Activated CD8-positive, alpha-beta memory T cell treated with anti-CD3 and anti-CD28 coated beads, Interleukin-2, amount 50 U/mL, for 48 hours (primary cell): ENCODE measurements at regions not wholly inside any gene's neighbourhood (a gene's known extent, or its start where the extent isn't known, plus 50 kb on each side); places are given as distances from the start of the nearest gene placed in this dataset.
A peak's percentile ranks its signal among the peaks of the same experiment; 100 is the strongest.
"Not testable (repeated sequence)": the region's sequence is repeated elsewhere in the genome, so short reads cannot be mapped to it uniquely, and the experiment has no call there.

Experiments
- DNase-seq: peaks from one replicate; pipeline ENCODE4 v3.0.0-alpha.2; 2020

DNA sequence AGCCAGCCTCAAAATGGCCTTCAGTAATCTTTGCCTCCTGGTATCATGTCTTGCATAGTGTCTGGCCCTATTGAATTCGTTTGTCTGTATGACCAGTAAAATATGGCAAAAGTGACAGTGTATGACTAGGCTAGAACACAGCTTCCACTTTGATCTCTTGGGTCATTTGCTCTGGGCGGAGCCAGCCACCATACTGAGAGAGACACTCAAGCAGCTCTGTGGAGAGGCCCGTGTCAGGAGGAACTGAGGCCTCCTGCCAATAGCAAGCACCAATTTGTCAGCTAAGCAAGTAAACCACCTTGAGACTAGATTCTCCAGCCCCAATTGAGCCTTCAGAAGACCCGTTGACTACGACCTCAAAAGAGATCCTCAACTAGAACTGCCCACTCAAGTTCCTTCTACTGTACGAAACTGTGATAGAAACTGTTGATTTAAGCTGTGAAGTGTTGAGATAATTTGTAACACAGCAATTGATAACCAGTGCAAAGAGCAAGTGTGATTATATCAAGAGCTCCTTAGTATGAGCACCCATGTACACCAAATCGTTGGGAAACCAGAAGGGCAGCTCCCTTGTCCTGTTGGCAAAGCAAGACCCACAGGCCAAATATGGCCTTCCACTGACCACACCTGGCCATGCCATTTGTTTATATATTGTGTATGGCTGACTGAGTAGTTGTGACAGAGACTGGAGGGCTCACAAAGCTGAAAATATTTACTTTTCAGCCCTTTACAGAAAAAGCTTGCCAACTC, 52.7 kb upstream of the SERBP1 start:
- no peak for DNase-seq

DNA sequence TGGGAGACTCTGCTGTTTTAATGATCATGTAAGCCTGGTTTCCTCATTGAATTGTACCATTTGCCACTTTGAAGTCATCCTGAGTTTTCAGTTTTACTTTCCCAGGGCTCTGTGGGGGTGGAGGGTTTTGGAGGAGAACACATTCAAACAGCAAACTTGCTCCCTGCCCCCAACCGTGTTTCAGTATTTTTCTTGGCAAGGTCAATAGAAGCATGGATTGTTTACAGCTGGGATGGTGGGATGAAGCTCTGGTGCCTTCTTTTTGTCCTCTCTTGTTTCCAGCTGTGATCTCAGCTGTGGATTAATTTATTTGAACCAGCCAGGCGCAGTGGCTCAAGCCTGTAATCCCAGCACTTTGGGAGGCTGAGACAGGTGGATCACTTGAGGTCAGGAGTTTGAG, 54.3 kb upstream of the SERBP1 start:
- no peak for DNase-seq

DNA sequence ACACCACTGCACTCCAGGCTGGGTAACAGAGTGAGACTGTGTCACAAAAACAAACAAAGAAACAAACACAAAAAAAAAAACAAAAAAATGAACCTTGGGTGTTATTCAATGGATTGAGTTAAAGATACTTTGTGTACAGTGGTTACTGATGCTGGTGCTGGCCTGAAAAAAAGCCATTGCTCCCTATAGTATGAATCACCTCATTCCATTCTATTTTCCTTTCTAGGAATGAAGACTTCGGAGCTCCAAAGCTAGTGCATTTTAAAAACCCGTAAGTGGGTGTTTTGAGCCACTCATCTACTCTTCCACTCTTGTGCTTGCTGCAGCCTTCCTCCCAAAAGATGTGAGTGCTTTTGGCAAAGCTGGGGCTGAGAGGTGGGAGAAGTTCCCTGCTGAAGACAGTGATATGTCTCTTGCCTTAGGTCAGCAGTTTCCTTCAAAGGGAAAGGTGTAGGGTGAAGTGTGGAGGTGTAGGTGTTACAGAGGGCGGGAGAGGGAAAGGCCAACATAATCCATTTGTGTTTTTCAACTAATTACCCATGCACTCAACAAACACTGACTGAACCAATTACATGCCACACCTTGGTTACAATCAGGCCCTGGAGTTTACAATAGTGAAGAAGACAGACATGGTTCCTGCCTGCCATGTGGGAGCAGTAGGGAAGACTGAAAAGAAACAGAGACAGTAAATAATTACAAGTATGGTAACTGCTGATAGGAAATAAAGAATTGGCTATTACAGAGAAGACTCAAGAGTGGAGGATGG, 55.0 kb upstream of the SERBP1 start:
- no peak for DNase-seq

DNA sequence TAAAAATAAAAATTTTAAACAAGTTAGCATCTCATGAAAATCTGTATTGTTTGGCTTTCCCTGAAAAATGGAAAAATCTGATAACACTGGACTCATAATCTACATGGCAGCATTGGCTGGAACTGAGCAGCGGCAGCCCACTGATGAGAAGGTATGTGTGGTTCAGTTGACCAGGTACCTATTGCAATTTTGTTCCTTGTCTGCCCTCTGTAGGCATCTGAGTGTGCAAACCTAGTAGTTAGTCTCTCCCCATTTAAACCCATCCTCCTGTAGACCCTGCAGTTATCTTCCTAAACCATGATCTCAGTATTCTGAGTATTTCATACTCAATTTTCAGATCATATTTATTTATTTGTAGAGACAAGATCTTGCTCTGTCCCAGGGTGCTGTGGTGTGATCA, 59.4 kb upstream of the SERBP1 start:
- no peak for DNase-seq

DNA sequence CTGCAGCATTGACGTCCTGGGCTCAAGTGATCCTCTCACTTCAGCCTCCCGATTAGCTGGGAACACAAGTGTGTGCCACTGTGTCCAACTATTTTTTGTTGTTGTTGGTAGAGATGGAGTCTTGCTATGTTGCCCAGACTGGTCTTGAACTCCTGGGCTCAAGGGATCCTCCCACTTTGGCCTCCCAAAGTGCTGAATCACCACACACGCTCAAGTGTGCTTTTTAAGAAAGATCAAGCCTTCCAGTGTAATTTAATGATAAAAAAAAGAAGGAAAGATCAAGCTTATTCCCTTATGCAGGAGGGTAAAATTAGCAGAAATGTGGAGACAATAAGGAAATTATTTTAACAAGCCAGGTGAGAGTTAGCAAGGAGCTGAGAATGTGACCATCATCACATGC, 61.1 kb upstream of the SERBP1 start:
- no peak for DNase-seq

DNA sequence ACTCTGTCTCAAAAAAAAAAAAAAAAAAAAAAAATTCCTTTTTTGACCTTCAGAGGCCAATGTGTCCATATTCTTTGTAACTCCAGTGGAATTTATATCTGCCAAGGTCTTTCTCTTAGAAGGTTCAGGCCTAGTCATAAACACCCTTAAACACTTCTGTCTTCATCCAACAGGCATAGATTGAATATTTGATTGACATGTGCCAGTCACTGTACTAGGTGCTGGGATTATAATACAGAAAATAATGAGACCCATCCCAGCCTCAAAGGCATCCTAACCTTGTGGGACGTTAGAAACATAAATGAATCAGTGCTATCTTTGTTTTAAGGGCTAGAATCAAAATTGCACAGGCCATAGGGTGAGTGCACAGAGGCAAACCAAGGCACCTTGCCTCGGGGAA, 62.9 kb upstream of the SERBP1 start:
- DNase-seq: no peak

DNA sequence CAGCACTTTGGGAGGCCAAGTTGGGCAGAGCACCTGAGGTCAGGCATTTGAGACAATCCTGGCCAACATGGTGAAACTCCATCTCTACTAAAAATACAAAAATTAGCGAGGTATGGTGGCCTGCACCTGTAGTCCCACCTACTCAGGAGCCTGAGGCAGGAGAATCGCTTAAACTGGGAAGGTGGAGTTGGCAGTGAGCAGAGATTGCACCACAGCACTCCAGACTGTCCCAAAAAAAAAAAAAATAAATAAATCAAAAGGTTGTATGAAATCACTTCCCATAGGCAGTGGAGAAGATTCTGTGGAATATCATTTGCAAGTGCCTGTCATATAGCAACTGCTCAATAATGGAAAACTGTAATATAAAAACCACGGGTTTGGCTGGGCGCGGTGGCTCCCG, 65.1 kb upstream of the SERBP1 start:
- DNase-seq: no peak

DNA sequence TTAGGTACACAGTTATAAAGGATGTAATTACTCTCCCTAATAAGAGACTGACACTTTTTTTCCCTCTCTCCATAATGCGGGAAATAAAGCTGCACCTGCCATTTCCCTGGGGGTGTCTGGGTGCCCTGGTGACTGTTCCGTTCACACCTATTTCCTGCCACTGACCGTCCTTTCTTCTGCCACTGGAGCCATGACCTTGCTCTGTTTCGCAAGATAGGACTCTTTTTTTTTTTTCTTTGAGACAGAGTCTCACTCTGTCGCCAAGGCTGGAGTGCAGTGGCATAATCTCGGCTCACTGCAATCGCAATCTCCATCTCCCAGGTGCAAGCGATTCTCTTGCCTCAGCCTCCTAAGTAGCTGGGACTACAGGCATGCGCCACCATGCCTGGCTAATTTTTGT, 66.1 kb upstream of the SERBP1 start:
- DNase-seq: no peak

DNA sequence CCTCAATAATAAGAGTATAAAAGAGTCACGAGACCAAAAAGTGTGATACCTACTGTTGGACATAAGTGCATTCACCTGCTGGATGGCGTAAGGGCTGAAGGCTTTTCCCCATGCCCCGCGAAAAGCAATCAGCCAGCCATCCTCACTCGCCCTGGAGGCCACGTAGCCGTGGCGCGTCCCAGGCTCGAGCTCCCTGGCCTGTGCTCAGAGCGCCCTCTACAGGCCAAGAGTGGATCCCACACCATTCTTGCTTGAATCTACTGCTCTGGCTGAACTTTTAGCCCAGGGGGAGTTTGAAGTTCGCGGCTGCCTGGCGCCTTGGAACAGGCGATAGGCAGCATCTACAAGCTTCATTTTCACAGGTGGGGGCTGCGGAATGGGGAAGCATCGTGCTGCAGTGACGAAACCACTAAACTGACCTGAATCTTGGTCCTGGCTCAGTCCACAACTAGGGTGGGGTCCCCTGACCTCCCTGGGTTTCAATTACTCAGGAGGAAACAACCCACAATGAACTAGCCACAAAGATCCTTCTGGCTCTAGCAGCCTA, 70.3 kb upstream of the SERBP1 start:
- peak; percentile 94 for DNase-seq

DNA sequence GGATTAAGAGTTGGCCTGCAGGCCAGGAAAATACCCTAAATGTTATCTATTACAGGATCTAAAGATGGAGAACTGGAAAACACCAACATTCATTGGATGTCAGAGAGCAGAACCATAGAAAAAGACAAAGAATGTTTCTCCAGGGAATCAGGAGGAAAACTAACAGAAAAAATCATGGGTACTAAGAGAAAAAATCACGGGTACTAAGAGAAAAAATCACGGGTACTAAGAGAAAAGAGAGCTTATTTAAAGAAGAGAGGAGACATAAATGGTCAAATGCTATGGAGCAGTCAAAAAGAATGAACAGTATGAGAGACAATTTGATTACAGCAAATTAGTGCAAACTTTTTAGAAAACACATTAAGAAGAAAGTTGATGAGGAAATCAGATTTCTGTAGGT, 73.8 kb upstream of the SERBP1 start:
- DNase-seq: no peak

DNA sequence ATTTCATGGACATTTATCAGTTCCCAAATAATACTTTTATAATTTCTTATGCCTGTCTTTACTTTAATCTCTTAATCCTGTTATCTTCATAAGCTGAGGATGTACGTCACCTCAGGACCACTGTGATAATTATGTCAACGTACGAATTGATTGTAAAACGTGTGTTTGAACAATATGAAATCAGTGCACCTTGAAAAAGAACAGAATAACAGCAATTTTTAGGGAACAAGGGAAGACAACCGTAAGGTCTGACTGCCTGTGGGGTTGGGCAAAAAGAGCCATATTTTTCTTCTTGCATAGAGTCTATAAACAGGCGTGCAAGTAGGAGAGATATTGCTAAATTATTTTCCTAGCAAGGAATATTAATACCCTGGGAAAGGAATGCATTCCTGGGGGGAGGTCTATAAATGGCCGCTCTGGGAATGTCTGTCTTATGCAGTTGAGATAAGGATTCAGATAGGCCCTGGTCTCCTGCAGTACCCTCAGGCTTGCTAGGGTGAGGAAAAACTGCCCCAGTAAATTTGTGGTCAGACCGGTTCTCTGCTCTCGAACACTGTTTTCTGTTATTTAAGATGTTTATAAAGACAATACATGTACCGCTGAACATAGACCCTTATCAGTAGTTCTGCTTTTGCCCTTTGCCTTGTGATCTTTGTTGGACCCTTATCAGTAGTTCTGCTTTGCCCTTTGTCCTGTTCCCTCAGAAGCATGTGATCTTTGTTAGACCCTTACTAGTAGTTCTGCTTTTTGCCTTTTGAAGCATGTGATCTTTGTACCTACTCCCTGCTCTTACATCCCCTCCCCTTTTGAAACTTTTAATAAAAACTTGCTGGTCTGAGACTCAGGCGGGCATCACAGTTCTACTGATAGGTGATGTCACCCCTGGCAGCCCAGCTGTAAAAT, 83.4 kb upstream of the SERBP1 start:
- not testable (repeated sequence) for DNase-seq

DNA sequence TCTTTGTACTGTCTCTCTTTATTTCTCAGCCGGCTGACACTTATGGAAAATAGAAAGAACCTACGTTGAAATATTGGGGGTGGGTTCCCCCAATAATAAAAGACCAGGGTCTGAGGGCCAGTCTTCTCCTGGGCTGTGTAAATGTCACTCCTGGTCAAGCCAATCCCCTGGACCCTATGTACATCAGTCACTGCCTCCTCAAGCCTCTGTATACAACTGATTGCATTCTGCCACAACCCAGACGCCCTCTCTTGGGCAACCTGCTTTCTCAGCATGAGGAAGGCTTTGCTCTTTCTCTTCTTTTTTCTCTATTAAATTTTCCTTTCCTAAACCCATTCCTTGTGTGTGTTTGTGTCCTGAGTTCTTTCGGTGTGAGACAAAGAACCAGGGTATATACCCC, 84.1 kb upstream of the SERBP1 start:
- DNase-seq: no peak

DNA sequence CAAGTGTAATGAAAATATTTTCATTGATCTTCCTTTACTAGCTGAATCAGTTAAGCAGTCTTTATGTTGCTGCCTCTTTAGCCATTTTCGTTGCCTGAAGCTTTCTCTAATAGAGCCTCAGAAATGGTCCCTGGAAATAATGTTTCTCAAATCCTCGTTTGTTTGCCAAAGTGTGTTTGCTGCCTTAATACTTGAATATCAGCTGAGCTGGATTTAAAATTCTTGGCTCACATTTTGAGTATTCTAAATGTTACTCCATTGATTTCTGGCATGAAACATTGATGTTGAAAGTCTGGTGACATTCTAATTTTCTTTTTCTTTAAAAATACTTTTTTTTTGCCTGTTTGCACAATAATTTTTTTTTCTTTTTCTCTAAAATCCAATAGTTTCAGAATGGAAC, 84.6 kb upstream of the SERBP1 start:
- no peak for DNase-seq

DNA sequence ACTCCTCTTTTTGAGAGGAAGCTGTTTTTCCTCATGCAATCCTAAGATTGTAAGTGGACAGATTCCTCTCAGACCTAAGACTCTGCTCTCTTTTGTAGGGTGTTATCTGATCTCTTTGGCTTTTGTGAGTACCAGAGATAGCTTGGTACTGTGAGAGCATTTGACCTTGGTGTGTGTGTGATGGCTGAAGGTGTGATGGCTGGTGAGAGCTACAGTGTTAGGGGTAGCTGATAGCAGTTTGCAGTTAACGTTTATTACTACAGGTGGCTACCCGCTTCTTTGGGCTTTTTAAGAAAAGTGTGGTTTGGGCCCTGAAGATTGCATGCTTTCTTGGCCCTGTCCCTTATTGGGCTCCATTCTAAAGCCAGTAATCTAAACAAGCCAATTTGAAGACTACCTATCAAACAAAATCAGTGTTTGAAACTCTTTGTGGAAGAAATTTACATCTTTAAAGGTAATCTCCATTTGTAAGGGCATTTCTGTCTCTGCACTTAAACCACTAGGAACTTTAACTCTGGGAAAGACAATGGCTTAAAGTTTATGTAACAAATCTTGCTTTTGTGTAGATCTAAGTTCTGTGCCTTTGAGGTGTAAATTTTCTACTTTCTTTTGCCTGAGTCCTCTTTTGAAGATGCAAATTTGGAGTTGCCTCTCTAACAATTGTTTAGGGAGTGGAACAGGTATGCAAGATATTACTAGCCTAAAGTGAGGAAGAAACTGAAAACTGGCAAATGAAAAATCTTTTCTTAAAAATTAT, 85.3 kb upstream of the SERBP1 start:
- no peak for DNase-seq

DNA sequence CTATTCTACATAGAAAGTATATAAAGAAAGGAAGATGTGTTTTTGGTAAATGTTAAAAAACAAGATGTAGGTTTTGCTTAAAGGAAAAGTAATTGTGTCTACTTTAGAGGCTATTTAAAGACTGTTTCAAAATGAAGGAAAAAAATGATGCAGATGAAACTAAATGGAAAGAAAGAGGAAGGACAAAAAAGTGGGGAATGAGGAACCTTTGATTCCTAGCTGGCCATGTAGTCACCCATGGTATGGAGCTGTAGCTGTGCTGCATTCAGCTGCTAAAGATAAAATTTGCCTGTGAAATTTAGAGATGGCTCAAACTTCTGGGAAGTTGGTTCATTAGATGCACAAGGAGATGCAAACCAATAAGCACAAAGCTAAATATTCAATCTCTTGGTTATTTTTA, 86.8 kb upstream of the SERBP1 start:
- no peak for DNase-seq

DNA sequence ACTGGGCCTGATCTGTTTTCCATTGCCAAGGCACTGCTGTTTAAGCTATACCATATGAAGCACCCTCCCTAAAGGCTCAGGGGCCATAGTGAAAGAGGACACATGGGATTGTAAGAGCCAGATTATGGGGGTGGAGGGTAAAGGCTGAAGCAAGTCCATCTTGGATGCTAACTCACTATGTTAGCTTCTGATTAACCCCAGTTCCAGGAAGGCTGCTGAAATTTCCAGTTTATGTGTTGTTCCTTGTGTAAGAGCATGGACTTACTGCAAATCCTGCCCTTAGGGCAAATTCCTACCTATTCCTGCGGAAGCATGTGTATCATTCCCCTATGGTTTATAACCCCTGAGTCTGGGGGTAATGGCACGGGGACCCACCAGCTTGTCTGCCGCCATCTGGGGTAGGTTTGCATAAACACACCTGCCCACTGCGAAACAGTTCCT, 91.8 kb upstream of the SERBP1 start:
- DNase-seq: no peak

DNA sequence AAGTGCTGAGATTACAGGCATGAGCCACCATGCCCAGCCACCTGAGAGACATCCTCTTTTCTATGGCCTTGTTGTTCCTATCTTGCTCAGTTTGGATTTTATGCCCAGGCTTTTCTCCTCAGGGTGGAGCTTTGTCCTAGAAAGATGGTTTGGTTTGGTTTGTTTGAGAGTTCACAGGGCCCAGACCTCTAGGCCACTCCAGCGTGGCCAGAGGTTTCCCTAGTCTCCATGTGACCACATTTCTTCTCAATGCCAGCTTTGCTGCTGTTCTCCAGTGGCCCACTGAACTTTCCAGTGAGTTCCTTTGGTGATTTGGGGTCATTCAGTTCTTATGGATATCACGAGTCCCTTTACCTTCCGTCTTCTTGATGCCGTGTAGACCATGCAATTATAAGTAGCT, 92.6 kb upstream of the SERBP1 start:
- DNase-seq: no peak

DNA sequence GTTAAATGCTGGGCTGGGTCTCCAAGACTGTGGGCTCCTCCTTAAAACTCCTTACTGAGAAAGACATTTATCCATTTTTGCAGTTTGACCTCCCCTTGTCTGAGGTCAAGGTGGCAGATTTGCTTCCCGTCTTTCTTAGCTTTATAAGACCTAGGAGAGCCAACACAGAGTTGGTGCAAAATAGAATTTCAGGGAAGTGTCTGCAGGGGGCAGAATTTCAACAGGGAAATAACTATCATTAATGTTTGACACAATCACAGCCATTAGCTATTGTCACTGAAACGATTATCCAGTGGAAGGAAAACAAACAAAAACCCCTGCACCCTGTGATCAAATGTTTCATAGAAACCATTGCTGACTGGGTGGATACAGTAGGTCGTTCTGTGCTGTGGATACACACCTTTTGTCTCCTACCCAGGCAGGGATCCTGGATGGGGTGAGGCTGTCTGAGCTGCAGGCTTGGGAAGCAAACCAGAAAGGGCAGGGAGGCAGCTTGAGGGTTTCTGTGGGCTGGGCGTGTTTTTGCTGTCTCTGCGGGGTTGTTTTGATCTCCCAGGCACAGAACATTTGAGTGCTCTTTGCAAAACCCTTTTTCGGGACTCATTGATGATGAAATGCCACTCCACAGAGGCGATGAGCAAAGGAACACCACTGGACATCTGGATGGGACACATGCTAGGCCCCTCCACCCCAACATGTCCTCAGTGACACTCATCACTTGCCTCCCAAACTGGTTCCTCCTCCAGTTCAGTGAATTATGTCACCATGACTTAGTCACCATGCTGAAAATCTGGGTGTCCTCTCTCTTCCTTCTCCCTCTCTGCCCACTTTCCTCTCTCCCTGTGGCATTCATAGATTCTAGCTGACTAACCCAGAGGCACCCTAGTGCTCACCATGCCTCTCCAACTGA, 94.2 kb upstream of the SERBP1 start:
- DNase-seq: no peak

DNA sequence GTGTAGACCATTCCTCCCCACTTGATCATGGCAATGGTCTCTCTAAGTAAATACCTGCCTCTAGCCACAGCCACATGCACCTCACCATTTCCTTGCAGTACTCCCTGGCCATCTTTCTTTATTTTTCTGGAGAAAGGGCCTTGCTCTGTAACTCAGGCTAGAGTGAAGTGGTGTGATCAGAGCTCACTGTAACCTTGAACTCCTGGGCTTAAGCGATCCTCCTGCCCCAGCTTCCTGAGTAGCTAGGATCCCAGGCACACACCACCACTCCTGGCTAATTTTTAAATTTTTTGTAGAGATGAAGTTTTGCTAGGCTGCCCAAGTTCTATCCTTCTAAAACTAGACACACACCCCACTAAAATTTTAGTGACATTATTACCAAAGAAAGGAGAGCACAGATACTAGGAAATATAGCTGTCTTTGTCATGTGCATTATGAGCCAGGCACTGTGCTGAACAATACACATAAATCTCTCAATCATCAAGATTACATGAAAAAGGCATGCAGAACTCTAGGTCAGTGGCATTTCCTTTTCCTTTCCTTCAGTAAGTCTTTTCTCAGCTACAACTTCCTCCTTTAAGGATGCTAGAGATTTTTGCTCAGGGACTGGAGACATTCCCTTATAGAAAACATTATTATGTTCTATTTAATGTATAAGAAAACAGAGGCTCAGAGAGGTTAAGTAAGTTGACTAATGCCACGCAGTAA, 95.0 kb upstream of the SERBP1 start:
- no peak for DNase-seq

DNA sequence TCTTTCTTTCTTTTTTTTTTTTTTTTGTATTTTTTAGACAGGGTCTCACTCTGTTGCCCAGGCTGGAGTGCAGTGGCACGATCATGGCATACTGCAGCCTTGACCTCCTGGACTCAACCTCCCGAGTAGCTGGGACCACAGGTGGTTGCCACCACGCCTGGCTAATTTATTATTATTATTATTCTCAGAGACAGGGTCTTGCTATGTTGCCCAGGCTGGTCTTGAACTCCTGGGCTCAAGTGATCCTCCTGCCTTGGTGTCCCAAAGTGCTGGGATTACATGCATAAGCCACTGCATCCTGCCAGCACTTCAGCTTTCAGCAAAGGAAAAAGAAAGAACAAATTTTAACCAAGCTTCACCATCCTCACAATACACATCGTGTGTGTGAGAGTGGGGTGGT, 97.9 kb upstream of the SERBP1 start:
- no peak for DNase-seq

DNA sequence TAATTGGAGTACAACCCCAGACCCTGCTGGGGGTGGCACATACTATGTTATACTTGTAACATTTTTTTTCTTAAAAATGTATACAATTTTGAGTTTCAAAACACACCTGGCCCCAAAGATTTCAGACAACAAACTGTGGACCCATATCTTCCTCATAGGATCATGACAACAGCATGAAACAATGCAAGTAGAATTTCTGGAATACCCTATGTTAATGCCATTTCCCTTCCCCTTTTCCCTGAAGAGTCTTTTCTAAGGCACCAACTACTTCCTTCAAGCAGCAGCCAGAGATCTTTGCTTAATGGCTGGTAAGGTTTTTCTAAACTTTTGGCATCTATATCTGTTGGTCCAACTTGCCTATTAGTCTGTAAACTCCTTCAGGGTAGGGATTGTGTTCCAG, 99.9 kb upstream of the SERBP1 start:
- no peak for DNase-seq
